ENCODE measurements at regions not wholly inside any gene's neighbourhood (a gene's known extent, or its start where the extent isn't known, plus 50 kb on each side); places are given as distances from the start of the nearest gene placed in this dataset.

- no peak for TF ChIP-seq CTCF (IDR thresholded peaks at IDR 0.05; ENCODE audit: insufficient read depth, low read length, poor library complexity, severe bottlenecking)
- TF ChIP-seq EZH2phosphoT487 (conservative IDR thresholded peaks at IDR 0.05; ENCODE audit: low read length), result no peak
These were observed 429.8 kb upstream of the C1orf87 start for GRCh38 chr1:60503266-60503925.

Measured in SU-DHL-6 (cell line).